H7 (cell line): ENCODE measurements at regions not wholly inside any gene's neighbourhood (a gene's known extent, or its start where the extent isn't known, plus 50 kb on each side); places are given as distances from the start of the nearest gene placed in this dataset.
"Not testable (repeated sequence)": the region's sequence is repeated elsewhere in the genome, so short reads cannot be mapped to it uniquely, and the experiment has no call there.

Source experiments
- DNase-seq: peaks from one replicate; pipeline ENCODE4 v3.0.0; 2012
- H3K27me3 ChIP-seq: 2 replicates; pipeline ENCODE4 v1.6.0; 2011; ENCODE audit warnings: mild to moderate bottlenecking, low read length; ENCODE audit not compliant: control insufficient read depth, insufficient read depth
- H3K36me3 ChIP-seq: replicated peaks from 2 replicates; pipeline ENCODE4 v1.5.1; 2011; ENCODE audit warnings: low read length; ENCODE audit not compliant: control insufficient read depth, insufficient read depth
- H3K4me3 ChIP-seq: 2 replicates; pipeline ENCODE4 v1.5.1; 2011; ENCODE audit warnings: low read depth, mild to moderate bottlenecking, control low read depth, low read length, moderate library complexity; ENCODE audit not compliant: insufficient read depth

GRCh38 chr14:40216408-40216807 lies 784.2 kb upstream of the FBXO33 start:
- not testable (repeated sequence) for H3K36me3 ChIP-seq, H3K4me3 ChIP-seq, H3K27me3 ChIP-seq, DNase-seq

- Histone ChIP-seq H3K4me3 (no peak overlapping the region), H3K36me3 (no peaks in the 10 kb centered on the region), H3K27me3 (no peaks in the 10 kb centered on the region)
- DNase-seq, result no peak
Observed at GRCh38 chr14:40213701-40214100, 781.5 kb upstream of the FBXO33 start.

- Histone ChIP-seq H3K36me3 (no peaks in the 10 kb centered on the region), H3K4me3 (no peak overlapping the region), H3K27me3 (no peaks in the 10 kb centered on the region)
- no peak for DNase-seq
Observed at GRCh38 chr14:40204441-40205175, 772.4 kb upstream of the FBXO33 start.

GRCh38 chr14:40199101-40199500 lies 766.9 kb upstream of the FBXO33 start:
- H3K36me3 ChIP-seq, result no peaks in the 10 kb centered on the region
- no peaks in the 10 kb centered on the region for H3K27me3 ChIP-seq
- no peak overlapping the region for H3K4me3 ChIP-seq
- no peak for DNase-seq

- Histone ChIP-seq H3K36me3 (no peaks in the 10 kb centered on the region), H3K27me3 (no peaks in the 10 kb centered on the region), H3K4me3 (no peak overlapping the region)
- DNase-seq, result no peak
Observed at GRCh38 chr14:40197344-40197743, 765.1 kb upstream of the FBXO33 start.

GRCh38 chr14:40188006-40188405 lies 755.8 kb upstream of the FBXO33 start:
- Histone ChIP-seq H3K36me3 (no peaks in the 10 kb centered on the region), H3K27me3 (no peaks in the 10 kb centered on the region), H3K4me3 (no peak overlapping the region)
- no peak for DNase-seq

- Histone ChIP-seq H3K4me3 (no peak overlapping the region), H3K27me3 (no peaks in the 10 kb centered on the region), H3K36me3 (no peaks in the 10 kb centered on the region)
- no peak for DNase-seq
Observed at GRCh38 chr14:40164083-40164482, 731.9 kb upstream of the FBXO33 start.

- no peak overlapping the region for H3K4me3 ChIP-seq
- no peak for DNase-seq
- H3K36me3 ChIP-seq, result no peaks in the 10 kb centered on the region
- no peaks in the 10 kb centered on the region for H3K27me3 ChIP-seq
Observed at GRCh38 chr14:40139657-40140056, 707.4 kb upstream of the FBXO33 start.

GRCh38 chr14:40133463-40133862 lies 701.2 kb upstream of the FBXO33 start:
- Histone ChIP-seq H3K36me3 (no peaks in the 10 kb centered on the region), H3K4me3 (no peak overlapping the region), H3K27me3 (no peaks in the 10 kb centered on the region)
- no peak for DNase-seq

- Histone ChIP-seq H3K4me3 (no peak overlapping the region), H3K27me3 (no peaks in the 10 kb centered on the region), H3K36me3 (no peaks in the 10 kb centered on the region)
Observed at GRCh38 chr14:40129159-40129558, 696.9 kb upstream of the FBXO33 start.

GRCh38 chr14:40123816-40124215 lies 691.6 kb upstream of the FBXO33 start:
- H3K27me3 ChIP-seq, result no peaks in the 10 kb centered on the region
- no peak overlapping the region for H3K4me3 ChIP-seq
- H3K36me3 ChIP-seq, result no peaks in the 10 kb centered on the region
- no peak for DNase-seq

More at GRCh38 chr14:40129159-40129558, 696.9 kb upstream of the FBXO33 start:
- DNase-seq, result no peak

GRCh38 chr14:40122968-40123648 lies 690.9 kb upstream of the FBXO33 start:
- H3K36me3 ChIP-seq, result no peaks in the 10 kb centered on the region
- DNase-seq, result no peak
- H3K4me3 ChIP-seq, result no peak overlapping the region
- no peaks in the 10 kb centered on the region for H3K27me3 ChIP-seq

- no peaks in the 10 kb centered on the region for H3K36me3 ChIP-seq
- DNase-seq, result no peak
- H3K27me3 ChIP-seq, result no peaks in the 10 kb centered on the region
- no peak overlapping the region for H3K4me3 ChIP-seq
Observed at GRCh38 chr14:40119765-40120164, 687.5 kb upstream of the FBXO33 start.

GRCh38 chr14:40119321-40119720 lies 687.1 kb upstream of the FBXO33 start:
- Histone ChIP-seq H3K27me3 (no peaks in the 10 kb centered on the region), H3K4me3 (no peak overlapping the region), H3K36me3 (no peaks in the 10 kb centered on the region)
- DNase-seq, result no peak

- Histone ChIP-seq H3K4me3 (no peak overlapping the region), H3K27me3 (no peaks in the 10 kb centered on the region), H3K36me3 (no peaks in the 10 kb centered on the region)
- no peak for DNase-seq
Observed at GRCh38 chr14:40115583-40115982, 683.4 kb upstream of the FBXO33 start.
